H9 (cell line): ENCODE measurements at regions not wholly inside any gene's neighbourhood (a gene's known extent, or its start where the extent isn't known, plus 50 kb on each side); places are given as distances from the start of the nearest gene placed in this dataset.

Experiments used
- DNase-seq: peaks from one replicate; pipeline ENCODE4 v3.0.0-alpha.2; 2017
- H2AFZ ChIP-seq: one replicate; pipeline ENCODE4 v1.6.1; 2013; ENCODE audit warnings: mild to moderate bottlenecking, low read length, control low read depth, moderate library complexity
- H2AK5ac ChIP-seq: 2 replicates; pipeline ENCODE4 v1.6.1; 2013; ENCODE audit warnings: low read length, control low read depth, mixed read lengths; ENCODE audit not compliant: insufficient read length
- H2BK120ac ChIP-seq: one replicate; pipeline ENCODE4 v1.6.1; 2013; ENCODE audit warnings: low read depth, mild to moderate bottlenecking, low read length, control low read depth, inconsistent platforms; ENCODE audit not compliant: poor library complexity, severe bottlenecking
- H2BK12ac ChIP-seq: 2 replicates; pipeline ENCODE4 v1.6.1; 2013; ENCODE audit warnings: low read length, control low read depth, mixed read lengths, low read depth; ENCODE audit not compliant: insufficient read length
- H2BK15ac ChIP-seq: 2 replicates; pipeline ENCODE4 v1.6.1; 2013; ENCODE audit warnings: low read depth, low read length, control low read depth
- H2BK20ac ChIP-seq: one replicate; pipeline ENCODE4 v1.6.1; 2013; ENCODE audit warnings: low read depth, mild to moderate bottlenecking, low read length, control low read depth, inconsistent platforms; ENCODE audit not compliant: poor library complexity, severe bottlenecking
- H2BK5ac ChIP-seq: 2 replicates; pipeline ENCODE4 v1.6.1; 2013; ENCODE audit warnings: low read length, control low read depth, mixed read lengths; ENCODE audit not compliant: insufficient read length
- H3K14ac ChIP-seq: 2 replicates; pipeline ENCODE4 v1.6.1; 2013; ENCODE audit warnings: low read length, control low read depth; ENCODE audit not compliant: insufficient read depth
- H3K18ac ChIP-seq: 2 replicates; pipeline ENCODE4 v1.6.1; 2013; ENCODE audit warnings: low read depth, mild to moderate bottlenecking, mixed read lengths, low read length, control low read depth; ENCODE audit not compliant: insufficient read length
- H3K23ac ChIP-seq: 2 replicates; pipeline ENCODE4 v1.6.1; 2013; ENCODE audit warnings: low read length, control low read depth, mixed read lengths, low read depth; ENCODE audit not compliant: insufficient read length
- H3K23me2 ChIP-seq: 2 replicates; pipeline ENCODE4 v1.6.1; 2013; ENCODE audit warnings: low read depth, mild to moderate bottlenecking, mixed read lengths, low read length, control low read depth; ENCODE audit not compliant: insufficient read length, poor library complexity, severe bottlenecking
- H3K27ac ChIP-seq: 2 replicates; pipeline ENCODE4 v1.5.1; 2013; ENCODE audit warnings: low read length, control low read depth, mixed read lengths, low read depth; ENCODE audit not compliant: insufficient read length
- H3K27me3 ChIP-seq: 2 replicates; pipeline ENCODE4 v1.6.1; 2013; ENCODE audit warnings: low read length, control low read depth, inconsistent platforms; ENCODE audit not compliant: insufficient read depth
- H3K4ac ChIP-seq: 2 replicates; pipeline ENCODE4 v1.6.1; 2013; ENCODE audit warnings: low read depth, mild to moderate bottlenecking, control low read depth, inconsistent platforms, low read length, moderate library complexity
- H3K4me1 ChIP-seq: 2 replicates; pipeline ENCODE4 v1.6.1; 2013; ENCODE audit warnings: low read length, control low read depth, inconsistent platforms; ENCODE audit not compliant: insufficient read depth
- H3K4me2 ChIP-seq: 2 replicates; pipeline ENCODE4 v1.6.1; 2013; ENCODE audit warnings: low read length, control low read depth, mixed read lengths; ENCODE audit not compliant: insufficient read length, insufficient read depth
- H3K56ac ChIP-seq: 2 replicates; pipeline ENCODE4 v1.6.1; 2013; ENCODE audit warnings: low read depth, mild to moderate bottlenecking, mixed read lengths, low read length, control low read depth; ENCODE audit not compliant: insufficient read length
- H3K79me1 ChIP-seq: 2 replicates; pipeline ENCODE4 v1.6.1; 2013; ENCODE audit warnings: low read depth, mild to moderate bottlenecking, moderate library complexity, low read length, control low read depth, inconsistent platforms; ENCODE audit not compliant: insufficient read depth, poor library complexity, severe bottlenecking
- H3K79me2 ChIP-seq: 2 replicates; pipeline ENCODE4 v1.6.1; 2013; ENCODE audit warnings: low read length, control low read depth, inconsistent platforms; ENCODE audit not compliant: insufficient read depth
- H3K9ac ChIP-seq: 2 replicates; pipeline ENCODE4 v1.6.1; 2013; ENCODE audit warnings: low read length, control low read depth, mixed read lengths; ENCODE audit not compliant: insufficient read length; ENCODE audit errors: extremely low read depth
- H3K9me3 ChIP-seq: one replicate; pipeline ENCODE4 v1.6.1; 2013; ENCODE audit warnings: low read depth, low read length, inconsistent platforms; ENCODE audit not compliant: control insufficient read depth
- H3T11ph ChIP-seq: one replicate; pipeline ENCODE4 v1.6.1; 2013; ENCODE audit warnings: mild to moderate bottlenecking, low read length, control low read depth, inconsistent platforms
- H4K20me1 ChIP-seq: one replicate; pipeline ENCODE4 v1.6.1; 2013; ENCODE audit not compliant: control insufficient read depth, insufficient read length, insufficient read depth
- H4K5ac ChIP-seq: 2 replicates; pipeline ENCODE4 v1.6.1; 2013; ENCODE audit warnings: low read depth, mild to moderate bottlenecking, mixed read lengths, low read length, control low read depth; ENCODE audit not compliant: insufficient read length
- H4K8ac ChIP-seq: replicated peaks from 2 replicates; pipeline ENCODE4 v1.6.1; 2013; ENCODE audit warnings: low read length, control low read depth, mixed read lengths, low read depth; ENCODE audit not compliant: insufficient read length
- H4K91ac ChIP-seq: 2 replicates; pipeline ENCODE4 v1.6.1; 2013; ENCODE audit warnings: low read depth, mild to moderate bottlenecking, moderate library complexity, mixed read lengths, low read length, control low read depth; ENCODE audit not compliant: insufficient read length
- H3K27ac Mint-ChIP-seq, 3 experiments: 2 replicates in 2 of 3; 3 replicates in 1 of 3; pipeline ENCODE4 v1.8.0; 2020 to 2021; ENCODE audit warnings: mixed read lengths in 3 of 3, mild to moderate bottlenecking in 1 of 3, moderate library complexity in 1 of 3
- H3K27me3 Mint-ChIP-seq: 2 replicates; pipeline ENCODE4 v1.8.0; 2021; ENCODE audit warnings: low read depth, mild to moderate bottlenecking, moderate library complexity, mixed read lengths
- H3K36me3 Mint-ChIP-seq, 3 experiments: 2 replicates in 2 of 3; 3 replicates in 1 of 3; pipeline ENCODE4 v1.8.0; 2020 to 2021; ENCODE audit warnings: low read depth in 3 of 3, mixed read lengths in 3 of 3; ENCODE audit not compliant: insufficient read depth in 1 of 3
- H3K4me1 Mint-ChIP-seq, 2 experiments: 2 replicates each; pipeline ENCODE4 v1.8.0; 2020; ENCODE audit warnings: mixed read lengths in 2 of 2
- H3K4me3 Mint-ChIP-seq, 2 experiments: 2 replicates in 1 of 2; 3 replicates in 1 of 2; pipeline ENCODE4 v1.8.0; 2020 to 2021; ENCODE audit warnings: mild to moderate bottlenecking in 2 of 2, mixed read lengths in 2 of 2, moderate library complexity in 1 of 2
- H3K9me3 Mint-ChIP-seq, 2 experiments: 2 replicates in 1 of 2; 3 replicates in 1 of 2; pipeline ENCODE4 v1.8.0; 2020; ENCODE audit warnings: mild to moderate bottlenecking in 2 of 2, mixed read lengths in 2 of 2, moderate library complexity in 1 of 2
- WGBS: extraction: QIAGEN DNeasy Blood & Tissue Kit; methylation state at CpG from one replicate; pipeline ENCODE4 v1.1.7; 2013; ENCODE audit warnings: missing lambda C conversion rate, low lambda C conversion rate, mixed read lengths; ENCODE audit not compliant: insufficient read length; ENCODE audit errors: extremely low coverage; 5-methylcytosine and 5-hydroxymethylcytosine counted together
- TF ChIP-seq, protein P1 (sequence below): fragments of 200-600 bp; sonication (generic); conservative IDR thresholded peaks from 3 replicates; pipeline ENCODE4 v1.8.0; 2021; ENCODE audit warnings: antibody characterized with exemption, mild to moderate bottlenecking

- Histone ChIP-seq H3K27me3 (no peaks in the 10 kb centered on the region), H4K5ac (no peak overlapping the region), H3K4me1 (no peaks in the 10 kb centered on the region), H3K18ac (no peak overlapping the region), H4K91ac (no peak overlapping the region), H2BK15ac (no peak overlapping the region), H3K23ac (no peak overlapping the region), H3K4me2 (no peak overlapping the region), H2BK20ac (no peak overlapping the region), H2AFZ (no peak overlapping the region), H3K56ac (no peak overlapping the region), H3K79me2 (no peaks in the 10 kb centered on the region), H3K27ac (no peak overlapping the region), H2BK12ac (no peak overlapping the region), H4K20me1 (no peaks in the 10 kb centered on the region), H4K8ac (no peak overlapping the region), H2AK5ac (no peak overlapping the region), H3K9me3 (no peaks in the 10 kb centered on the region), H3K9ac (no peak overlapping the region), H2BK120ac (no peak overlapping the region), H3K14ac (no peak overlapping the region), H3K79me1 (no peaks in the 10 kb centered on the region), H3K4ac (no peak overlapping the region), H3K23me2 (no peaks in the 10 kb centered on the region), H3T11ph (no peak overlapping the region), H2BK5ac (no peak overlapping the region)
- H3K27ac Mint-ChIP-seq: no peak overlapping the region
- TF ChIP-seq, protein P1, sequence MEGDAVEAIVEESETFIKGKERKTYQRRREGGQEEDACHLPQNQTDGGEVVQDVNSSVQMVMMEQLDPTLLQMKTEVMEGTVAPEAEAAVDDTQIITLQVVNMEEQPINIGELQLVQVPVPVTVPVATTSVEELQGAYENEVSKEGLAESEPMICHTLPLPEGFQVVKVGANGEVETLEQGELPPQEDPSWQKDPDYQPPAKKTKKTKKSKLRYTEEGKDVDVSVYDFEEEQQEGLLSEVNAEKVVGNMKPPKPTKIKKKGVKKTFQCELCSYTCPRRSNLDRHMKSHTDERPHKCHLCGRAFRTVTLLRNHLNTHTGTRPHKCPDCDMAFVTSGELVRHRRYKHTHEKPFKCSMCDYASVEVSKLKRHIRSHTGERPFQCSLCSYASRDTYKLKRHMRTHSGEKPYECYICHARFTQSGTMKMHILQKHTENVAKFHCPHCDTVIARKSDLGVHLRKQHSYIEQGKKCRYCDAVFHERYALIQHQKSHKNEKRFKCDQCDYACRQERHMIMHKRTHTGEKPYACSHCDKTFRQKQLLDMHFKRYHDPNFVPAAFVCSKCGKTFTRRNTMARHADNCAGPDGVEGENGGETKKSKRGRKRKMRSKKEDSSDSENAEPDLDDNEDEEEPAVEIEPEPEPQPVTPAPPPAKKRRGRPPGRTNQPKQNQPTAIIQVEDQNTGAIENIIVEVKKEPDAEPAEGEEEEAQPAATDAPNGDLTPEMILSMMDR: no peak
- no peak overlapping the region for H3K4me3 Mint-ChIP-seq
- H3K4me1 Mint-ChIP-seq: no peaks in the 10 kb centered on the region
- WGBS: no CpG with 5 or more reads among the region's 5 CpGs
- H3K9me3 Mint-ChIP-seq: no peaks in the 10 kb centered on the region; a peak in 1 of 5 replicates
- no peak for DNase-seq
- no peaks in the 10 kb centered on the region for H3K27me3 Mint-ChIP-seq
- no peaks in the 10 kb centered on the region for H3K36me3 Mint-ChIP-seq
These were observed 737.8 kb upstream of the HS6ST1 start for GRCh38 chr2:129056309-129056958.
